Lower leg skin (tissue), 3 donors: ENCODE measurements at regions not wholly inside any gene's neighbourhood (a gene's known extent, or its start where the extent isn't known, plus 50 kb on each side); places are given as distances from the start of the nearest gene placed in this dataset.

Experiments
- CTCF ChIP-seq, 3 donors: fragments of 450-650 bp; IDR thresholded peaks; one replicate each; pipeline ENCODE4 v1.5.1; 2016; ENCODE audit warnings: antibody characterized with exemption in 3 of 3, mild to moderate bottlenecking in 3 of 3, moderate library complexity in 2 of 3
- POLR2A ChIP-seq, 2 donors: fragments of 450-650 bp; IDR thresholded peaks; one replicate each; pipeline ENCODE4 v1.6.1; 2016 to 2017; ENCODE audit warnings: antibody characterized with exemption in 2 of 2, mild to moderate bottlenecking in 1 of 2, moderate library complexity in 1 of 2

- no peak for TF ChIP-seq CTCF (IDR thresholded peaks at IDR 0.05)
- no peak for TF ChIP-seq POLR2A (IDR thresholded peaks at IDR 0.05)
These were observed 87.4 kb upstream of the SLC14A2 start for GRCh38 chr18:45527891-45528290.
